ENCODE measurements at regions not wholly inside any gene's neighbourhood (a gene's known extent, or its start where the extent isn't known, plus 50 kb on each side); places are given as distances from the start of the nearest gene placed in this dataset.

DNA sequence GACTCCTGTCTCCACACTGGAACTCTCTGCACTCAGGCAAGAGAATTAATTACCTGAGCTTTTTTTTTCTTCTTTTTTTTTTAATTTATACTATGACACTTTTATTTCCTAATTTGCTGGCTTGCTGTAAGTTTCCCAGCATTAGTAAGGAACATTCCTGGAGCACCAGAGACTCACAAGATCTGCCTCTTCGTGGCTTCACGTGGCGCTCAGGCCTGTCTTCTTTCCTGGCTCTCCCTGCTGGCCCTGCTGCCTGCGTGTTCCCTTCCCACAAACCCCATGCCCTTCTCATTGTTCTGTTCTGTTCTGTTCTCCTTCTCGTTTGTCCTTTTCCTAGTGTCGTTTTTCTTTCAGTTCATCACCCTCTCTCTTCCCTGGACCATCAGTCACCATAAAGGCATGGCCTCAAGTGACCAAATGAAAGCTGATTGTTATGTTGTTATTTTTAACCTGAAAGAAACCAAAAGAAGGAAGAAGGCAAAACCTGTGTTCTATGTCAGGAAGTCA, 591.6 kb upstream of the PFKP start:
- Mint-ChIP-seq H3K27ac (no peak overlapping the region), H3K36me3 (ENCODE audit: low read depth) (peaks cover 5% of the 10 kb centered on the region; the same call in 1 of the 2 replicates), H3K4me3 (no peak overlapping the region), H3K9me3 (peaks cover 70% of the 10 kb centered on the region), H3K27me3 (ENCODE audit: insufficient read depth) (no peaks in the 10 kb centered on the region), H3K4me1 (ENCODE audit: low read depth) (no peaks in the 10 kb centered on the region)
- no peak for TF ChIP-seq CTCF (IDR thresholded peaks at IDR 0.05)
- DNase-seq, result no peak

GRCh38 chr10:2471811-2472210, 595.5 kb upstream of the PFKP start:
- H3K4me1 Mint-ChIP-seq (ENCODE audit: low read depth), result no peaks in the 10 kb centered on the region

DNA sequence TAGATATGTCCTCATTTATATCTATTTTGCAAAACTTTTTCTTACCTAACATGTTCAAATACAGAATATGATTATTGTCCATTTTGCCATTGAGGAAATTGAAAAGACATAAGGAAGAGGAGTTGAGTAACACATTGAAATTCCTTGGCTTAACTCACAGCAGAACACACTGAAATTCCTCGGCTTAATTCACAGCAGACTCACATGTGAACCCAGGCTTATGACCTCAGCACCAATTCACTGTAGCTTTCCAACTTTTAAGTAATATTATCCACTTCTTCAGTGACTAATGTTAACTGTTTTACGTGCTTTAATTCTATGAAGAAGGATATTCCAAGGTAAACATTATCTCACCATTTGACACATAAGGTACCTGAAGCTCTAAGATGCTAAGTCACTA, 597.5 kb upstream of the PFKP start:
- Mint-ChIP-seq H3K36me3 (ENCODE audit: low read depth) (peaks cover 5% of the 10 kb centered on the region; the same call in 1 of the 2 replicates), H3K9me3 (peaks cover 71% of the 10 kb centered on the region), H3K27ac (no peak overlapping the region), H3K4me1 (ENCODE audit: low read depth) (no peaks in the 10 kb centered on the region), H3K4me3 (no peak overlapping the region), H3K27me3 (ENCODE audit: insufficient read depth) (no peaks in the 10 kb centered on the region; the same call in 1 of the 2 replicates)
- DNase-seq, result no peak
- TF ChIP-seq CTCF (IDR thresholded peaks at IDR 0.05), result no peak

More at GRCh38 chr10:2471811-2472210, 595.5 kb upstream of the PFKP start:
- no peak overlapping the region for H3K4me3 Mint-ChIP-seq
- H3K27me3 Mint-ChIP-seq (ENCODE audit: insufficient read depth), result no peaks in the 10 kb centered on the region; the same call in 1 of the 2 replicates
- no peak for DNase-seq
- no peak for TF ChIP-seq CTCF (IDR thresholded peaks at IDR 0.05)
- H3K27ac Mint-ChIP-seq, result no peak overlapping the region
- H3K36me3 Mint-ChIP-seq (ENCODE audit: low read depth), result peaks cover 5% of the 10 kb centered on the region; the same call in 1 of the 2 replicates
- peaks cover 68% of the 10 kb centered on the region for H3K9me3 Mint-ChIP-seq

DNA sequence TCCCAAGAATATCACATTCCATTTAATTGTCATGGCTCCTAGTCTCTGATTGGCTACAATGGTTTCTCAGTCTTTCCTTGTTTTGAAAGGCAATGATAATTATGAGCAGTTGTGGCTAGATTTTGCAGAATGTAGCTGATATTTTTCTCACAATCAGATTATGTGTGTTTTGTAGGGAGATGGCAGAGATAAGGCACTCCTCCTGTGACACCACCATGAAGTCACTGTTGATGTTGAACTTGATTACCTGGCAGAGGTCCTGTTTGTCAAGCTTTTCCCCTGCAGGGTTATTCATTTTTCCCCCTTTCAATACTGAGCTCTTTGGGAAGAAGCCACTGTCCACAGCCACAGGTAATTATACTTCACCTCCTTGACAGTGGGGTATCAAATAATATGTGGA, 602.9 kb upstream of the PFKP start:
- Mint-ChIP-seq H3K27ac (no peak overlapping the region), H3K4me3 (no peak overlapping the region), H3K27me3 (ENCODE audit: insufficient read depth) (no peaks in the 10 kb centered on the region; the same call in 1 of the 2 replicates), H3K4me1 (ENCODE audit: low read depth) (no peaks in the 10 kb centered on the region), H3K9me3 (peaks cover 69% of the 10 kb centered on the region), H3K36me3 (ENCODE audit: low read depth) (peaks cover 4% of the 10 kb centered on the region; the same call in 1 of the 2 replicates)
- TF ChIP-seq CTCF (IDR thresholded peaks at IDR 0.05), result no peak
- DNase-seq, result no peak

- Mint-ChIP-seq H3K4me1 (ENCODE audit: low read depth) (no peaks in the 10 kb centered on the region), H3K27me3 (ENCODE audit: insufficient read depth) (no peaks in the 10 kb centered on the region; the same call in 1 of the 2 replicates), H3K36me3 (ENCODE audit: low read depth) (peaks cover 4% of the 10 kb centered on the region; the same call in 1 of the 2 replicates), H3K4me3 (no peak overlapping the region), H3K9me3 (peaks cover 57% of the 10 kb centered on the region), H3K27ac (no peak overlapping the region)
- no peak for TF ChIP-seq CTCF (IDR thresholded peaks at IDR 0.05)
- DNase-seq, result no peak
Measured at GRCh38 chr10:2463316-2463715, 604.0 kb upstream of the PFKP start.

Measured in HFFc6 (cell line).